Thyroid gland (tissue), 4 donors: ENCODE measurements at regions not wholly inside any gene's neighbourhood (a gene's known extent, or its start where the extent isn't known, plus 50 kb on each side); places are given as distances from the start of the nearest gene placed in this dataset.

Experiments used
- CTCF ChIP-seq, 6 experiments: fragments of 200-600 bp in 3 of 6; fragments of 450-650 bp in 3 of 6; sonication (generic) in 3 of 6; IDR thresholded peaks; one replicate each; pipeline ENCODE4 v1.5.1; 2016 to 2019; ENCODE audit warnings: antibody characterized with exemption in 6 of 6, mild to moderate bottlenecking in 2 of 6, inconsistent platforms in 1 of 6, moderate library complexity in 1 of 6
- POLR2A ChIP-seq, 2 donors: fragments of 450-650 bp; IDR thresholded peaks; one replicate each; pipeline ENCODE4 v1.6.1; 2017; ENCODE audit warnings: antibody characterized with exemption in 2 of 2, mild to moderate bottlenecking in 2 of 2, moderate library complexity in 1 of 2

GRCh38 chr6:53433951-53434285 is 85.2 kb upstream of the ELOVL5 start:
- no peak for TF ChIP-seq CTCF (IDR thresholded peaks at IDR 0.05)
- TF ChIP-seq POLR2A (IDR thresholded peaks at IDR 0.05), result no peak
